Inflammatory macrophage treated with lipopolysaccharide for 4 hours (primary cell): ENCODE measurements at regions not wholly inside any gene's neighbourhood (a gene's known extent, or its start where the extent isn't known, plus 50 kb on each side); places are given as distances from the start of the nearest gene placed in this dataset.

Experiments
- DNase-seq: peaks from one replicate; pipeline ENCODE4 v3.0.0-alpha.2; 2020

DNA sequence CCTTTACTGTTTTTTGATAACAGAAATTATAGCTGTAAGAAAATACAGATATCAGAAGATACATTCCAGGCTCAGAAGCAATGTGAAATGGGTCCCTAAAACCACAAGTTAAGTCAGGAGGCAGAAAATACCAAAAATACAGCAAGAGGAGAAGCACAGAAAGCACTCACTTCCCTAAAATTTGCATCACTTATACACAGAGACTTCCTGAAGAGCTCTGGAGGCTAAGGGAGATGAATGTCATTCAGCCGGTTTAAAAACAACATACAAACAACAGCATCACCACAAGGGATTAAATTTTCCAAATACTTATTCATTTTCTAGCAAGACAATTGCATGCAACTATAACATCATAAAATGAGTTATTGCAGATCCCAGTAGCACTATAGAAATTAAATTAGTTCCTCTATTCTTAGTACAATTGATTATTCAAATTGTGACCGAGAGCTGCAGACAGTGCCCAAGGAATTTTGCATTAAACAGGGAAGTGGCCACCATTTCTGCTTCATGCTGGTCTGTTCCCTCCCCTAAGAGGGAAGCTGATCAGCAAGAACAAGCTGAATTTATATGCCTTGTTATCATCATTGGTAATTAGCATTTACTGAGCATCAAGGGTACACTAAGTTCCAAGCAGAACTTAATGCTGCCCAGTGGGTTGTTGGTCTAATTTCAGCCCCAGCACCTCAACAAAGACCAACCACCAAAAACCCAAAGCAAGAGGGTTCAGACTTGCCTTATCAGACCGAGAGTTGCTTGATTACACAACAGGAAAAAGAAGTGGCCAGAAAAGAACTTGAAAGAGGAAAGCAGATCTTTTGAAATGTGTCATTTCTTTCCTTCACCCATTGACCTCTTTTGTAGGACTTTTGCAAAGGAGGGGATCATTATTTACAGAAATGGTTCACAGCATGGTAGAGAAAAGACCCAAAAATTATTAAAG, 140.7 kb downstream of the KCTD12 start:
- DNase-seq, result peak; percentile 84

DNA sequence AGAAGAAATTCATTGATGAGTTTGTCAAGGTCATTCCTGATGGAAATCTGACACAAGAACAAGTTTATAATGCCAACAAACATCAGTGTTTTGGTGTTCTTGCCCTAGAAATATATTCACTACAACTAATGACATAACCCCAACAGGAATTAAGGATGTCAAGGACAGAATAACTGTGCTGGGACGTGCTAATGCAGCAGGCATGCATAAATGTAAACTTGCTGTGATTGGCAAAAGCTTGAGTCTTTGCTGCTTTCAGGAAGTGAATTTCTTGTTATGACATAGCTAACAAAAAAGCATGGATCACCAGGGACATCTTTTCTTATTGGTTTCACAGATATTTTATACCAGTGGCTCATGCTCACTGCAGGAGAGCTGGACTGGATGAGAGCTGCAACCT, 144.6 kb downstream of the KCTD12 start:
- DNase-seq, result no peak

DNA sequence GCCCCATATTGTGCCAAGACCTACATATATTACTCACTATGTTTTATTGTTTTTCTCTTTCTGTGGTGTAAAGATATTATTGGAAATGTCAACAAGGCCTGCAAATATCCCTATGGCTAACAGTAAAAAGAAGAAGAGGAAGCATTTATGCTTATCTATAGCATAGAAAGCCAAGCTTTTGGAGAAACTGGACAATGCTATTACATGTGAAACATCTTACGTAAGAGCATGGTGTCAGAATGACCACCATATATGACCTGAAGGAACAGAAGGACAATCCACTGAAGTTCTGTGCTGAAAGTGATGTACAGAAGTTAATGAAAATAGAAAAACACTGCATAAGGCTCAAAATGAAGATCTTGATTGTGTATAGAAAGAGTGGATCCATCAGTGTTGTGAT, 145.2 kb downstream of the KCTD12 start:
- peak; percentile 52 for DNase-seq

DNA sequence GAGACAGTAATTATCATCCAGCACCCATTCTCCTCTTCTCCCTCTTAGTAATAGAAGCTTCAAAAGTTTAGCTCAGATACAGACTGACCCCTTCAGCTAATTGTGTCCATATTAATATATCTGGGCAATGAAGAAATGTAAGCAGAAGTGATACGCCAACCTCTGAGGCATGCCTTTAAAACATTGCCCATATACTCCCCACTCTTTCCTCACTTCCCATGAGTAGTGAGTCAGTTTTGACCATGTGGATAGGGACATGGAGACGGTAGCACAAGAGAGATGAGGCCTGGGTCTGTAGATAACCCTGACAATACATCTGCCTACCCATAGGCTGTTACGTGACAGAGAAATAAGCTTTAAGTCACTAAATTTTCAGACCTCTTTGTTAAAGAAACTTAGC, 147.6 kb downstream of the KCTD12 start:
- peak; percentile 84 for DNase-seq

DNA sequence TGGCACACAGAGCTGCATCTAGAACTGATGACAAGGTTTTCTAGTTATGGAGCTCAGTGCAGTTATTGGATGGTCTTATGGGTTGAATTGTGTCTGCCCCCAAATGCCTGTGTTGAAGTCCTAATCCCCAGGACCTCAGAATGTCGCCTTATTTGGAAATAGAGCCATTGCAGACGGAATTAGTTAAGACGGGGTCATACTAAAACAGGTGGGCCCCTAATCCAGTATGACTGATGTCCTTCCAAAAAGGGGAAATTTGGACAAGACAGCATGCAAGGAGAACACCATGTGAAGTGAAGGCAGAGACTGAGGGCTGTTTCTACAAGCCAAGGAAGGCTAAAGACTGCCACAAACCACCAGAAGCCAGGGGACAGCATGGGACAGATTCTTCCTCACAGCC, 148.7 kb downstream of the KCTD12 start:
- DNase-seq, result no peak

DNA sequence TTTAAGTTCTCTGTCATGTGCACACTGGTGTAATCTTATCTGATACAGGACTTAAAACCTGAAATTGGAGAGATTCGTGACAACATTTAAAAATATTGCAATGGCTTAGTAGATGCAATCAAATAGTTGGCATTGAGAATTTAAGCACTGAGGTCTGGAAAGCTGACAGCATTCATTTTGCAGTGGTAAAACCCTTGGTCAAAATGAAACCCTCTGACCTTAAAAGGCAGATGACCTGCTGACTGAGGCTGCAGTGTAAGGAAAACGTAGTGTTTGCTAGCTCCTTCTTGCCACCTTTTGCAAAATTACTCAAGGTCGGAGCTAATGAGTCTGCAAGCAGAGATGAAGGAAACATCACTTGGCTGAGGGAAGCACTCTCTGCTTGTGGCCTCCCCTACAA, 150.6 kb downstream of the KCTD12 start:
- DNase-seq, result no peak

DNA sequence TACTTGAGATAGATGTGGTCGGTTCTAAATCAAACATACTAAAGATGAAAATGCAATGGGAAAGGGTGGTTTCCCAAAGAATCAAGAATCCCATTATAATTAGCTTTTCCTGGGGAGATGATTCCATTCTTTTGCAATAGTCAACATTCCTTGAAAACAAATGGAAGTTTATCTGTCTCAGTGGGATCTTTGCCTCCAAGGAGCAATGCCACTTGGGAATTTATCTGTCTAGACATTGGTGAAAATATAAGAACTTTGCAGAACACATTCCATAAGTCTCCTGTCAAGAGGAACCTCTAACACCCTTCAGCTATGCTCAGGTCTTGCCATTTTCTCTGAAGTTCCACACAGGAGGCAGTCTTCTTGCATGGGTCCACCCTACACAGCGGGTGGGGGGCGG, 152.5 kb downstream of the KCTD12 start:
- no peak for DNase-seq

DNA sequence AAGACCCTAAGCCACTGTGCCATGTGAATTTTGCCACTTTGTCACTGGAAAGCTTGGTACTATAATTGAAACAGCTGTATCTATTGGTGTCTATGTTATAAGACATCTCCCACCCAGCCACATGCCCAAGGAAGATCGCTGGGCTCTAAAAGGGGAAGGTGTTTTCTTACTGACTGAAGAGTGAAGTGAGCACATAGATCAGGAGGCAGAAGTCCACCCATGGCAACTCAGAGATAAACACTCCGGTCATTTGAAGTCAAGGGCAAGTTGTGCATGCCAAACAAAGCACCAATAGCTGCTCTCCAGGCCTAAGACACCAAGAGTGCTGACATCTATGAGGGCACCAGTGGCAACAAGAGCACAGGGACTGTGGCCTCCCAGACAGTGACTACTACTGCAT, 153.8 kb downstream of the KCTD12 start:
- DNase-seq, result peak; percentile 30

DNA sequence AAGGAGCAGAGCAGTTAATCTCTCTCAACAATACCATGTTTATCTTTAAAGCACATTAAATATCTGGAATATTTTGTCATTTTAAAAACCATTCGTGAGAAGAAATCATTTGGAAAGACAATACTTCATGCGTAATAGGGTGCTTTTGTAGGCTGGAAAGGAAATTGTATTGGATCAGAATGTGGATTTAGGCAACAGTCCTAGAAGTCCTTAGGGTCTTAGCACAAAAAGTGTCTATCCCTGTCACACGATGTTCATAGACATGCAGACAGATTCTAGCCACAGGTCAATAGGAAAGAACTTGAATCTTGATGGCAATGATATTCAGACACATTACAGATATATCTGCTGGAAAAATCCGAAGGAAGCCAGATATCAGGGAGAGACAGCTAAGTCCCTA, 156.0 kb downstream of the KCTD12 start:
- DNase-seq, result no peak

DNA sequence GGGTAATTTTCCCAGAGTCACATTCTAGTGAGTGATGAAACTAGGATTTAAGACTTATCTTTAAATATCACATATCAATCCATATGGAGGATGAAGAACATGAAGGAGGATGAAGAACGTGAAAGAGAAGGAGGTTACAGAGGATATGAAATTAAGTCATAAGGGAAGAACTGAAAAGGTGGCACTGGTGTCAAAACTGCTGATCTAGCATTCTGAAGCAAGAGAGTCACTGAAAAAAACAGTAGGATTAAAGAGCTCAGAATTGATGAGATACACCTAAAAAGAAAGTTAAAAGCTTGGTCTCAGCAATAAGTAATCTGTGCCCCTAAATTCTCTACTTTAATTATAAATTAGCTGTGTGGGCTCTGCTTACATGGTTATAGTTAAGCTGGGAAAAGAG, 156.5 kb downstream of the KCTD12 start:
- no peak for DNase-seq

DNA sequence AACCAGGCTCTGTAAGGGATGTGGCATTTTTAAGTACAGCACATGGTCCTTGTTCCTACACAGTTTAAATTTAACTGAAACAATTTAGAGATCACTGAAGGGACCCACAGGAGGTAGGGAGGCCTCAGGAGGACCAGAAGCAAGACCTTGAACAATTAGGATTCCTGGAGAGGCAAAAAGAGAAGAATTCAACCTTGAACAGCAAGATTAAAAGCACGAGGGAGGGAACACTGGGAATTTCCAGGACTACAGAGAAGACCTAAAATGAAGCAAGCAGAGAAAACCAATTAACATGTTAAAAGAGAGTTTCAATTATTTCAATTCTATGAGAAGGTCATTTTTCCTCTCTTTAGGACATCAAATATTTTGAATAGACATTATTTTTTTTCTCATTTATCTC, 160.3 kb downstream of the KCTD12 start:
- DNase-seq, result no peak

DNA sequence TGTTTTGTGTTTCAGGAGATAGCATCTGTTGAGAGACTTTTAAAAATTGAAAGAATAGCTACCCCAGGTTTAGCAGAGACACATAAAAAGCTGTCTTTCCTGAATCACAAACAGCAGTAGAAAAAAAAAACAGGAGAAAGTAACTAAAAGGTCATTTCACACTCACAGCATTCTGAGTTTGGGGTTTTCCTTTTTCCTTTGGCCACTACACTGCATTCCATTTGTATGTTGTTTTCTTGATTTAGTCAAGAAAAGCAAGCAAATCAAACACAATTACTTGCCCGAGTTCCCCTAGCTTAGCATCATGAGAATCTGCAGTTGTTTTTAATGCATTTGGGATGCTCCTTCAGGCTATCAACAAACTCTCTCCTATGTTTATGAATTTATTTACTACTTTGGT, 161.0 kb downstream of the KCTD12 start:
- DNase-seq, result no peak

DNA sequence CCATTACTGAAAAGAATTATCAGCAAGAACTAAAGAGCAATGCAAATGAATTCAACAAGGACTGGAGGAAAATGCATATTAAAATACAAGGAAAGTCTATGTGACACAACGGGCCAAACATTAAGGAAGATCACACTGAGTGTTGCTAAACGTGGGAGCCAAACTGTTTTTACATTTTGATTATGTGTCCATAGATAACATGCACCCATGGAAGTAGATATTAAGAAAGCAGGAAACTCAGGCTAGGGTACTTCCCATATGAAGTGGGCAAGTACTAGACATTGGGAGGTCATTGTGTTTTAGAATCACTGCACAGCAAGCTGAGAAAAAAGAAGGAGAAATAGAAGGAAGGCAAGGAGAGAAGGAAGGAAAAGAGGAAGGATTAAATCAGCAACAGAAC, 161.8 kb downstream of the KCTD12 start:
- DNase-seq, result peak; percentile 23

DNA sequence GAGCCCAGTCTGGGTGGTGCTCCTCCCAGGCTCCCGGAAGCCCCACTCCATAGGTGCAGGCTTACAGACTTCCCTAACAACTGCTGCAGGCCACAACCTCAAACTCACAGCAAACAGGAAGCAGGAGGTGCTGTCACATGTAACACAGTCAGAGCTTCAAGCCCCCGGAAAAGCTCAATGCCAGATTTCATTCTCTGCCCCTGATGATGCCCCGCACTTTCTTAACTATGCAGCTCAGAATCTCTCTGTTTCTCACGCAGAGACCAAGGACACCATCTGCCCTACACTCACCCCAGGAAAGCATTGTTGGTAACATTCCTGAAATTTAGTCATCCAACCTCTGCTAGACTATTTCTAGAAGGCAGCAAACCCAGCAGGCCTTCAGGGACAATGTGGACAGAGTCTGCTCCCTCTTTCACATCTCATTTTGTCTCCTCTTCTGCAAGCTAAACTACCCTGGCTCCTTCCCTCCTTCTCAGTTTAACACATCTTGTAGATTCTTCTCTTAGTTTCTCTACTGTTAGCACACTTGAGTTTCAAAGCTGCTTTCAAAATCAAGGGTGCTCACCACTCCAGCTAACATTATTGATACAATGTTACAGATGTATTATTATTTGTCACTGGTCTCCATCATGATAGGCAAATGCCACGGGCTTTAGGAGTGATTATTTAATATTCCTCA, 162.5 kb downstream of the KCTD12 start:
- DNase-seq, result peak; percentile 69

DNA sequence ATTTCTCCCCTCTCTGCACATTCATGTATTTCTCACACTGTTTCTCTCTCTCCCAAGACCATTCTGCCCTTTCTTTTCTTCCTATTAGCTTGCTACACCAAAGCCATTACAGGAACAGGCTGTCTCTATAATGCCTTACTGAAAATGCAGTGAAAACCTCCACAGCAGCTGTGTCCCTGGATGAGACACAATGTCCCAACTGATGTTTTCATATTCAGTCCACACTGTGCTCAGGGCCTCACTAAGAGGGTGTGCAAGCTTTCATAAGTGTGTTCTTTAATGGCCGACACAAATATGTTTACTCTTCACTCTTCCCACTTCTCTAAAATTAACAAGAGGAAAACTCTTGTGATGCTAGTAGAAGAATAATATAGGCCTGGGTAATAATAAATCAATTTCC, 163.4 kb downstream of the KCTD12 start:
- DNase-seq, result no peak

DNA sequence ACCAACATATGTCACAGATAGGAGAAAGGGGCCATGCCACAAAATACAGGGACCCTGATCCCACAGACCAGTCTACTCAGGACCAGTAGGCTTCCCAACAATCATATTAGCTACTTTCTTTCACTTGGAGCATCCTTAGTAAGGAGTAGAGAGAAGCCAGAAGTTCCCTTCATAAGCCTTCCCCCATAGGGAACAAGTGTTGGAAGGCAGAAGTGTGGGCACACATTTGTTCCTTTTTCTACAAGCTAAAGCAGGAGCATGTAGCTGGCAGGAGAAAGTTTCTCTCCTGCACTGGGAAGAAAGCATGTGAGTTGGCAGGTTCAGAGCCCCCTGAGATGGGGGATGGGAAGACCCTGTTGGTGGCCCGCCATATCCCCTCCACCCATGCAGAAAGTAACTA, 165.4 kb downstream of the KCTD12 start:
- peak; percentile 49 for DNase-seq

DNA sequence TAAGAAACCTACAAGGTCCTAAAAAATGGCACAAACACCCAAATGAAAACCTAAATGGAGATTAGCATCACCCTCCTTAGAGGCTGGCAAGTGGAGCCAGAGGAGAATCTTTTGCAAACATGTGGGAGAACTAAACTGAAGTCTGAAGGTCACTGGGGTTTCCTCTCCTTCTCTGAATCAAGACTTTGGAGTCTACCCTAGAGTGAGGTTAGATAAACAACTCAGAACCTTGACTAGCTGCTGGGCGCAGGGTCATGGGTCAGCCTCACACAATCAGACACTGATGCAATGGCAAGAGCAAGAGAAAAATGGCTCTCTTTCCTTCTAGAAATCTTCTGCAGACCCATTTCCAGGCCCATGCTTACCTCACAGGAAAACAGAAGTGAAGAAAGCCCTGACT, 165.8 kb downstream of the KCTD12 start:
- DNase-seq, result peak; percentile 30

DNA sequence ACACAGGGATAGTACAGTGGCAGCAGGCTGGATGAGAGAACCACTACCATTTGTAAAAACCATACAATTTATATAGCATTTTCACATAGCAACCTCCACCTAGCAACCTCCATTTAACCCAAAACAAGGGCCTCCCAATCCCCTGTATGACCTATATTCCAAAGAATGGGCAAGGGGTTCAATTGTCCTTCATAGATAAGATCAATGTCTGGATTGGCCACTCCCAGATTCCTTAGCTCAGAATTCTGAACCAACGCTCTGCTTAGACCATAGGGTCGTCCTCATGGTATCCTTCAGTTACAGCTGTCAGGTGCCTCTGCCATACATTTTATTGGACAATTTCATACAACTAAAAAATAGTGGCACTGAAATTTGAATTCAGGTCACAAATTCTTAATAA, 166.2 kb downstream of the KCTD12 start:
- no peak for DNase-seq

DNA sequence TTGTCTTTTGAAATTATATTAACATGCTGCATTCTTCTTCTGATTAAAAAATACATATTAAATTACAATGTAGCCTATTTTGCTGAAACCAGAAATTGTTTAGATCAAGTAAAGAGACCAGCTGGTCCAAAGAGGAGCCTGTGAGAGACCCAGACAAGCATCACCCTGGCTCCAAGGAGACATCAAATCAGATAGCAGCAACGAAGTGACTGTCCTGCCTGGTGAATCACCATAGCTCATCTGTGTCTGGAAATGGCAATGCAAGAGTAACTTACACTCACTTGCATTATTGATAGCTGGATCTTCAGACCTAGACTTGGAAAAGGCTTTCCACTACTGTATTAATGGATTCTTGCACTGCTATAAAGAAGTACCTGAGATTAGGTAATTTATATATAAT, 169.1 kb downstream of the KCTD12 start:
- no peak for DNase-seq

DNA sequence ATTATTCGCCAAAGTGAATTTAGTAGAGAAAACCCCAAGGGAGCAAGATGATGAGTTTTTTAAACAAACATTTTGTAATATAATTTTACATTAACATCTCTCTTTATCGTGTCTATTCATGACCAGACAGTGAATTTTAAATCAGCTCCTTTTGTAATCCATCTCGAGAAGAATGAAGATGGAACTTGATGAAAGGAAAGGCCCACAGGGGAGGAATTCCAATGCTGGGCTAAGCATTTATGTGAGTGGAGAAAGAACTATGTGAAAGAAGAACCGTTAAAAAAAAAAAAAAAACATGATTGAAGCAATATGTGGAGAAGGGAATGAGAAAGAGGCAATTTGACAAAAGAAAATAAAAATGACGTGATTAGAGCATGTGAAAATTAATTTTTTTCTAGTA, 170.6 kb downstream of the KCTD12 start:
- no peak for DNase-seq

DNA sequence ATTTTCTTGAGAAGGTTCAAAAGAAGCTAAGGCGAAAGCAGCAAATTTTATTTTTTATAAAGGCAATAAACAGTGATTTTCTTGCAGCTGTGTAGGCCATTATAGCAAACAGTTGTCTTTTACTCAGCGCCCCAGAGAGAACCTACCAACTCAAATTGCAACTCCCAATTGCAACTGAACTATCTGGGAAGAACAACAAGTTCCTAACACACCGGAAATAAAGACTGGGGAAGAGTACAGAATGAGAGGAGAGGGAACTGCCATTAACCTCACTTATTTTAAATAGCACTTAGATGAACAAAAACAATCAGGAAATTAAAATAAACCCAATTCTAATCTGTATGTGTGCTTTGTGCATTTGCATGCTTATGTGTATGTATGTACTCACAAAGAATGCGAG, 171.1 kb downstream of the KCTD12 start:
- no peak for DNase-seq

DNA sequence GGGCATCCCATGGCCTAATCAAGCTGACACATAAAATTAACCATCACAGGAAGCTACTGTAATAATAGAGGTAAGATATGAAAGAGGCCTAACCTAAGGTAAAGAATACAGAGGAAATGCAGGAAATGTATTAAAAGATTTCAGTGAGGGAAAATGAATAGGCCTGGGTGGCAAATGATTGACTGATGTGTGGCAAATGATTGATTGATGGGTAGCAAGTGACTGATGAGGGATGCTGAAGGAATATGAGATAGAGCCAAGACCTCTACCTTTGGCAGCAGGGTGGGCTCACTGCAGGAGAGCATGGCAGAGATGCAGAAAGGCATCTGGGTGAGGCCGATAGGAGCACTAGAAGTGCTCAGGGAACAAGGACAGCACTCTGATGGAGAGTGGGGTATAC, 172.9 kb downstream of the KCTD12 start:
- no peak for DNase-seq

DNA sequence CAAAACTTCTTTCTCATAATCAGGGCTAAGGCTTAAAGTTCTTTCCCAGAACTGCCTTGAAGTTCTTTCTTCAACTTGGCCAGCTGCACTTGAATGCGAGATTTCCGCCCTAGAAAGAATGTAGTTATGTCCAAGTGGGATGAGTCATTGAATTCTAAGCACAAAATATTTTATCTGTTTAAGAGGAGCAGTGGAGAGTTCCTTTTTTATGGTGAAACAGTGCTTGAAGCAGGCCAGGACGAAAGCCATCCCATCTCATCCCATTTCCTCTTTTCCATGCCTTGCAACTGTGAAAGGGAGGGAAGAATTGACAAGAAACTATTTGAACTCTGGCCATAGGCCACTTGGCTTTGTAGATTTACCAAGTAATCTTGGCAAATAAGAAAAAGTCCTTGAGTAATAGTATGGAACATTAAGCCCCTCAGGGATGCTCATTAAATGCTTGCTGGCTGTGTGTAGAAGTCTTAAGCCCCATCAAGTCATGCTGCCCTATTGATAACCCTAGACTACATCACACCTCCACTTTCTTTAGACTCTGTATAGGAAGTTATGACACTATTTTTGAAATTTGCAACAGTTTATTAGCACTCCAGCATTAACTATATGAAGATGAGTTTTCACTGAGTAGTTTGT, 174.5 kb downstream of the KCTD12 start:
- DNase-seq, result peak; percentile 74

DNA sequence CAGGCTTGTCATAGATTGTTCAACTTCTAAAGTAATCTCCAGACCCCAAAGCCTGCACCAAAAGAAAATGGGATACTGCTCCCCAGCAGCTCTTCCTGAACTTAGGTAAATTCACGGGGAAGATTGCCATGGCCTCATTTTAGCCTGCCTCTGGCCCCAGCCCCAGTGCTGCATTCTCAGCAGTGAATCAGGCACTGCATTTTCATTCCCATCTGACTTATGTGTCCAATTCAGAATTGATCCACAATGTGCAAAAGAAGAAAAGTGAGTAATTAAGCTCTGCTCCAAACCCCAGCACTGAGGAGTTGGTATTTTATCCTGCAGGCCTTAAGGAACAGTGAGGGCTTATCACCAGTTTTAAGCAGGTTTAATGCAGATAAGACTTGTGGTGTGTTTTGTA, 176.4 kb downstream of the KCTD12 start:
- no peak for DNase-seq
